ENCODE measurements at regions not wholly inside any gene's neighbourhood (a gene's known extent, or its start where the extent isn't known, plus 50 kb on each side); places are given as distances from the start of the nearest gene placed in this dataset.
"Not testable (repeated sequence)": the region's sequence is repeated elsewhere in the genome, so short reads cannot be mapped to it uniquely, and the experiment has no call there.

DNA sequence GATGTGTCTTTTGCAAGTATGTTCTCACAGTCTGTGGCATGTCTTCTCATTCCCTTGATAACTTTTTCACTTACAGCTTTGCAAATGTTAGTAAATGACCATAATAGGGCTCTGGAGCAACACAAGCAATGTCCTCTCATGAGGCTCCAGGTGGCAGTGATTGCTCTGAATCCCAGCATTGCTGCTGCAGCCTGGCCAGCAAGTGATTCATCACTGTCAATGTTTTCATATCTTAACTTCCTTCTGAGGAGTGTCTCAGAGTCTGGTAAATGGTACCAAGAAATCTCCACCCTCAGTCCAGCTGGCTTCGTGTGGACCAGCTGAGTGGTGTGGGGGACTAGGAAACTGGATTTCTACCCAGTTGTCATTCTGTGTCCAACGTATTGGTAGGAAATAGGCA lies 139.6 kb downstream of the MYLK4 start:
- DNase-seq: no peak

- DNase-seq: no peak
These were observed 142.2 kb downstream of the MYLK4 start for GRCh38 chr6:2608503-2608902.

- no peak for DNase-seq
These were observed 150.4 kb downstream of the MYLK4 start for GRCh38 chr6:2600363-2600762.

DNA sequence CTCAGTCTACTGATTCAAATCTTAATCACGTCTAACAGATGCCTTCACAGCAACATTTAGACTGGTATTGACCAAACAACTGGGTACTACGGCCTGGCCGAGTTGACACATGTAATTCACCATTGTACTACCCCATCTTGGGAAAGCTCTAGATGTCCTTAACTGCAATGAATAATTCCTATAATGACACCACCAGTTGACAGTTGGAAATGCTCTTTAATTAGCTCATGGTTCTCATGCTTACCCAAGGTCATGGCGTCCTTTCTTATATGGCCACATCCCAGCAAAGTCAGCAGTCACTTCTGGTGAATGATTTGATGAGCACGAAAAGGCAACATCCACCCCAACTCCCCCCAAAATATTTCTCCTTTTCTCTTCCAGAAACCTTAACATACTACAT lies 150.9 kb downstream of the MYLK4 start:
- DNase-seq: no peak

DNA sequence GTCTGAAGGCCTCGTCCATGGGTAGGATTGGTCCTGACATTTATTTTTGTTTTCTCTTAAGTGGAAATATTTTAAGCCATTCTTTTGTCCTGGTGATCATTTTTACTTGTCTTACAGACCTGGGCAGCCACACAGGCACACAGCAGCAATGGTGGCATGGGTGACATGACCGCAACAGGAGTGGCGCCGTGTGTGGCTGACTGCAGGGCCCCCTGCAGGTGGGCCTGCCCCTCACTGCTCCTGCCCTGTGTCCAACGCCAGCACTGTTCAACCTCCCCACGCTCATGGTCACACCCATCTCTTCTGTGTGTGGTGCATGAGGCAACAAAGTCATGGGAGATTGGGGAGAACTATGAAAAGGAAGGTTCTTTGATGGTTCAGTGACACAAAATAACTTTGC lies 151.9 kb downstream of the MYLK4 start:
- DNase-seq: no peak

- no peak for DNase-seq
These were observed 152.7 kb downstream of the MYLK4 start for GRCh38 chr6:2597991-2598390.

GRCh38 chr6:2597457-2597856 lies 153.3 kb downstream of the MYLK4 start:
- DNase-seq: not testable (repeated sequence)

DNA sequence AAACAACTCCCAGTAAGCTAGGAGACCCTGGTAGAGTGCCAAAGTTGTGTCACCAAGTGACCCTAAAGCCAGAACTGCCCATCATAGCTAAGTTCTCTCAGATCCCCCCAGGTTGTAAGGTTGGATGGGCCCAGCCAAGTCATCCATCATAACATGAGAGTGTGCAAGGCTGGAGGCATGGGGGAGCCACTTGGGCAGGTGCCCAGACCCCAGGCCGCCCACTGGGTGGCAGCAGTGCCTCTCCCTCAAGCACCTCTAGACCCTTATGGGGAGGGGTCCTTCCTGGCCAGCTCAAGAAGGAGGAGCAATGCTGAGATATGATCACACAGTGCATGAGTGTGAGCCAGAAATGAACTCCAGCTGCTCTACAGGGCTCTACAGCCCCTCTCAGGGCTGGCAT lies 154.5 kb downstream of the MYLK4 start:
- DNase-seq: no peak

GRCh38 chr6:2594868-2595267 lies 155.9 kb downstream of the MYLK4 start:
- no peak for DNase-seq

DNA sequence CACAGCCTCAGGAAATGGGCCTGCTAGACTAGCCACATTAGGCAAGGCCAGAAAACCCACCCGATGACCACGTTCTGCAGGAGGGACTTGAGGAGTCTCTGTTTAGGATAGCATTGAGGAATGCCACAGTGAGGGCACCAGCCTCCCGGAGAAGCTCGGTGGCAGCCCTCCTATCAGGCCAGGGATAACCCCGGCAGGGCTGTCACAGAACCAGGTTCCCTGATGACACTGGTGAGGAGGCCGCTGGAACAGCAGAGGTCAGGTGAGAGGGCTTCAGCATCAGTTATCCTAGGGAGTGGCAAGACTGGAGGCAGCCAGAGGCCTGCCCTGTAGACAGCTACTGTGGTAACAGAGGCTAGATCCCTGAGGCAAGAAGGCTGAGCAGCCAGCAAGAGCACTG lies 157.6 kb downstream of the MYLK4 start:
- no peak for DNase-seq

GRCh38 chr6:2589171-2589661 lies 161.5 kb downstream of the MYLK4 start:
- DNase-seq: no peak

- DNase-seq: no peak
These were observed 167.3 kb downstream of the MYLK4 start for GRCh38 chr6:2583459-2583858.

DNA sequence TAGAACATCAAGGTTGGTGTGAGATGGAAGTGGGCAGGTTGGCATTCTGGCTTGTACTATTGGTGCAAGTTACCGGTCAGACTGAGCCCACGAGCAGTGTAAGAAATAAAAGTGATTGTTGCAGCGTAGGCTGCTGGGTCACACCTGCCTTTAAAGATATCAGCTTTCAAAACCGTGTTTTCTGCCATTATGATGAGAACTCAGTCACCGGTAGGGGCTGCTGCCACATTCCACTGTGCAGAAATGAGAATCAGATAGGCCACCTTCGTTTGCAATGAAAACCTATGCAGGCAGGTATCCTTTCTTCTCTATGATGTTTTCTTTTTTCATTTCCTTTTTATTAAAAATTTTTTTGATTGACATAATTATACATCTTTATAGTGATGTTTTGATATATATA lies 168.5 kb downstream of the MYLK4 start:
- no peak for DNase-seq

DNA sequence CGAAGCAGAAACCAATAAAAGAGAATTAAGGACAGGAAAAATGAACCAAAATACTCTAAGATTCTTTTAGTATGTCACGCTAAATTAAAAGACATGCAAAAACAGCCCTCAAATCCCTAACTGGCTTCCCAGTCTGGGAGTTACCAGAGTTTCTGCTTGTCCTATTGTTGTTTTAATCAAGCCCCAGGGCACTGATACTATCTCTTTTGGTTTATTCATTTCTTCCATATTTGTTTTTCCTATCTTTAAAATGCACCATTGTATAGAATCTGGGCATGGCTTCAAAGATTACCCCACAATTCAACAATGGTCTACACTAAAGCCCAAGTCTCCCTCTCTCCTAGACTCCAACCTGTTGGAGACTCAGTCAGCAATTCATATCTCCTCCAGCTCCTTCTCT lies 169.1 kb downstream of the MYLK4 start:
- DNase-seq: no peak

DNA sequence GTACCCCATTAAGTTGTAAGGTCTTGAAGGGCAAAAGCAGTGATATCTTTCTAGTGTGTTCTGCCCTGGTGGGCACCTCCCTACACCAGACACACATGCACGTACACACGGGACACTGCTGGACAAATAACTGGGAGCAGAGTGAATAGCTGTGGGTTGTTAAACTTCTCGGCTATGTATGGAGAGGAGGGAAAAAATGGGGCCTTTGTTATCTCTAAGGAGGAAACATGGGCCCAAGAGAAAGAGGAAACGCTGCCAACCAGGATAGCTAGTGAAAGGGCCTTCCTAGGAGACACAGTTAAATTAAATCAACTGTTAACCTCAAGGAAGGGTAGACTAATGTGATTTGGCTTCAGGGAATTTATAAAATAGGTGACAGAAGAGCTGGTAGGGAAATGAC lies 169.7 kb downstream of the MYLK4 start:
- DNase-seq: no peak

GRCh38 chr6:2579804-2580570 lies 170.7 kb downstream of the MYLK4 start:
- no peak for DNase-seq

GRCh38 chr6:2579241-2579761 lies 171.4 kb downstream of the MYLK4 start:
- peak; percentile 6 for DNase-seq

GRCh38 chr6:2578767-2579166 lies 172.0 kb downstream of the MYLK4 start:
- peak; percentile 14 for DNase-seq

DNA sequence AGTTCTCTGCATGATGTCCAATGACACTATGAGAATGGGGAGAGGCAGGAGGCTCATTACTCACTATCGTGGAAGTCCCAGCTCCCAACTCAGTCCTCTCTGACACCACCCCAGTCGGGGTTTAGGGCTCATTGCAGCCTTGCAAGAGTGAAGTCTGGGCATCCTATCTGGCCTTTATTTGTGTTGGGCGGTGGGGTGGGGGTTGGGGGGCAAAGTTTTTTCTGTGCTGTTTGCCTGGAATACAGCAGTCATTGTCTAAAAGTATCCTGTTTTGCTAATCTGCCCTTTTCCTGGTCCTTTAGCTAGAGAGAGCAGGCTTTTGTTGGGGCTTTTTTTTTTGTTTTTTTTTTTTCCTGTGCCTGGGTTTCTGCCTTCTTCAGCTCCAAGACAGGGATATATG lies 174.2 kb downstream of the MYLK4 start:
- no peak for DNase-seq

DNA sequence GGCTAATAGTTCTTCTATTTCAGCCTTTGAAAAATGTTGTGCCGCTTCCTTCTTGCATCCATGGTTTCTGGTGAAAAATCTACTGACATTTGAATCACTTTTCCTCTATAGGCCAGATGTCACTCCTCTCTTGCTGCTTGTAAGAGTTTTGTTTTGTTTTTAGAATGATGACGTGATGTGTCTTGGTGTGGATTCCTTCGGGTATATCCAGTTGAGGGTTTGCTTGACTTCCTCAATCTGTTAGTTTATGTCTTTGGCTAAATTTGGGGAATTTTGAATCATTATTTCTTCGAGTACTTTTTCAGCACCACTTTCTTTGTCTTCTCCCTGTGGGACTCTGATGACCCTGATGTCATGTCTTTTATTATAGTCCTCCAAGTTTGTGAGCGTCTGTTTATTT lies 175.5 kb downstream of the MYLK4 start:
- DNase-seq: no peak

DNA sequence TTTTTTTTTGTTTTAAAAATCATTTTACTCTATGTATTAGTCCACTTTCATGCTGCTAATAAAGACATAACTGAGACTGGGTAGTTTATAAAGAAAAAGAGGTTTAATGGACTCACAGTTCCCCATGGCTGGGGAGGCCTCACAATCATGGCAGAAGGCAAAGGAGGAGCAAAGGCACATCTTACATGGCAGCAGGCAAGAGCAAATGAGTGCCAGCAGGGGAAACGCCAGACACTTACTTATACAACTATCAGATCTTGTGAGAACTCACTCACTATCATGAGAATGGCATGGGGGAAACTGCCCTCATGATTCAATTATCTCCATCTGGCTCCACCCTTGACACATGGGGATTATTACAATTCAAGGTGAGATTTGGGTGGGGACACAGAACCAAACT lies 181.3 kb downstream of the MYLK4 start:
- not testable (repeated sequence) for DNase-seq

GRCh38 chr6:2566048-2566447 lies 184.7 kb downstream of the MYLK4 start:
- DNase-seq: no peak

DNA sequence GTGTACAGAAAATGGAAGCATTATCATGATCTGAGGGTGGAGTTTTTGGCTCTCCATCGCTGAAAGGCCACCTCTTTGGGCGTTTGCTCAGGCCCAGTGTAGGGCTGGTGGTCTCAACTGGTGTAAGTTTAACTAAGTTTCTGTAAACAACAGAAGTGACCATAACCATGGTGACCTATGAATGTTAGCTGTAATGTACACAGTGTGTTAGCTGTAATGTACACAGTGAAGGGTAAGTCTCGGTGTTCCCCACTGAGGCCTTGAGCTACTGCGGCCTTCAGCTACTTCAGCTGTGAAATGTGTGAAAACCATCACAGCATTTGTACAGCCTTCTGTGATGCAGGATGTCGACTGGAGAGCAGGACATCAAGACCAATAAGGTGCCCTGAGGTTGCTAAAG lies 185.2 kb downstream of the MYLK4 start:
- DNase-seq: no peak

DNA sequence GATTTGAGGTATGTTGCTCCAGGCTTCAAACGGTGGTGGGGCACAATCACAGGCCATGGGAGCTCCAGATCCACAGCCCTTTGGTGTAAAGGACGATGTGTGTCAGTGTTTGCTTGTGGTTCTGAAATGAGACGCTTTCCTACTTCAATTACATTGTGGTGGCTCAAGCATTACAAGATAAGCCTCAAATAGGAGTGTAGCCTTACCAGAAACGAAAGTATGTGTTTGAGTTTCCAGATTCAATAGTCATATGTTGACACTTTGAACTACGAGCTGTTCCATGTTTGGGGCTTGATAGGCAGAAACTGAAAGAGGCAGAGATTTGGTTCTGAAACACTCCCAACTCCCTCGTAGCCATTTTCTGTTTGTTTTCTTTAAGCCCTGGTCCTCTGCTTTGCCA lies 187.1 kb downstream of the MYLK4 start:
- DNase-seq: no peak
